ENCODE measurements at regions not wholly inside any gene's neighbourhood (a gene's known extent, or its start where the extent isn't known, plus 50 kb on each side); places are given as distances from the start of the nearest gene placed in this dataset.
"Not testable (repeated sequence)": the region's sequence is repeated elsewhere in the genome, so short reads cannot be mapped to it uniquely, and the experiment has no call there.

DNA sequence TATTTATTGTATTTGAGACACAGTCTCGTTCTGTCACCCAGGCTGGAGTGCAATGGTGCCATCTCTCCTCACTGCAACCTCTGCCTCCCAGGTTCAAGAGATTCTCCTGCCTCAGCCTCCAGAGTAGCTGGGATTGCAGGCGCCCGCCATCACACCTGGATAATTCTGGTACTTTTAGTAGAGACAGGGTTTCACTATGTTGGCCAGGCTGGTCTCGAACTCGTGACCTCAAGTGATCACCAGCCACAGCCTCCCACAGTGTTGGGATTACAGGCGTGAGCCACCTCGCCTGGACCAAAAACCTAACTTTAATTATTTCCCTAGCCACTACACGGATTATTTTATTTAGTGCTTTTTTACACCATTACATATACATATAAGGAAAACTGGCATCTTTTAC lies 1674.0 kb downstream of the SPATA31A7 start:
- TF ChIP-seq, protein P1, sequence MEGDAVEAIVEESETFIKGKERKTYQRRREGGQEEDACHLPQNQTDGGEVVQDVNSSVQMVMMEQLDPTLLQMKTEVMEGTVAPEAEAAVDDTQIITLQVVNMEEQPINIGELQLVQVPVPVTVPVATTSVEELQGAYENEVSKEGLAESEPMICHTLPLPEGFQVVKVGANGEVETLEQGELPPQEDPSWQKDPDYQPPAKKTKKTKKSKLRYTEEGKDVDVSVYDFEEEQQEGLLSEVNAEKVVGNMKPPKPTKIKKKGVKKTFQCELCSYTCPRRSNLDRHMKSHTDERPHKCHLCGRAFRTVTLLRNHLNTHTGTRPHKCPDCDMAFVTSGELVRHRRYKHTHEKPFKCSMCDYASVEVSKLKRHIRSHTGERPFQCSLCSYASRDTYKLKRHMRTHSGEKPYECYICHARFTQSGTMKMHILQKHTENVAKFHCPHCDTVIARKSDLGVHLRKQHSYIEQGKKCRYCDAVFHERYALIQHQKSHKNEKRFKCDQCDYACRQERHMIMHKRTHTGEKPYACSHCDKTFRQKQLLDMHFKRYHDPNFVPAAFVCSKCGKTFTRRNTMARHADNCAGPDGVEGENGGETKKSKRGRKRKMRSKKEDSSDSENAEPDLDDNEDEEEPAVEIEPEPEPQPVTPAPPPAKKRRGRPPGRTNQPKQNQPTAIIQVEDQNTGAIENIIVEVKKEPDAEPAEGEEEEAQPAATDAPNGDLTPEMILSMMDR (conservative IDR thresholded peaks at IDR 0.05), result not testable (repeated sequence)
- TF ChIP-seq ZFX (IDR thresholded peaks at IDR 0.05), result not testable (repeated sequence)

Data from C4-2B (cell line).